HFF-Myc (cell line): ENCODE measurements at regions not wholly inside any gene's neighbourhood (a gene's known extent, or its start where the extent isn't known, plus 50 kb on each side); places are given as distances from the start of the nearest gene placed in this dataset.

ENCODE experiments used
- DNase-seq: peaks from one replicate; pipeline ENCODE4 v3.0.0-alpha.2; 2011; ENCODE audit warnings: low read depth; ENCODE audit errors: extremely low read depth
- H3K4me3 ChIP-seq: replicated peaks from 2 replicates; pipeline ENCODE4 v1.5.1; 2011; ENCODE audit warnings: low read depth, mild to moderate bottlenecking, control low read depth, low read length
- CTCF ChIP-seq: IDR thresholded peaks from 2 replicates; pipeline ENCODE4 v1.5.1; 2012; ENCODE audit warnings: mild to moderate bottlenecking, low read depth, low read length, control low read depth; ENCODE audit errors: missing control alignments

- no peak for DNase-seq
- no peak for TF ChIP-seq CTCF
- no peak overlapping the region for H3K4me3 ChIP-seq
Observed at GRCh38 chr18:11224153-11224552, 74.8 kb upstream of the PIEZO2 start.

DNA sequence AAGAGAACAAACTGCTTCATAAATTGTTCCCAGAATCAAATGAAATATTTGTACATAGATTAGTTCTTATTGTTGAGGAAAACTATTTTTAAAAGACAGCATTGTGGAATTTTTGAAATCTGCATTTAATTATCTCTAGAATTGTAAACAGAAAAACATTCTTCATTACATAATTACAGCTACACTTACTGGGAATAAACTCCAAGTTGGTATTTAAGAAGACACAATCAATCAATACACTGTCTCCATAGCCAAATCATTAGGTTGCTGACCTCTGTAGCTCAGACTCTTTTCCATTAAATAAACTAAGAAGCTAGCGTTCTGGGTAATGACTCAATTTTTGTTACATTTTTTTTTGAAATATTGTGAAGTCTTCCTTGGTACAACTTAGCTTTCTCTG lies 70.2 kb upstream of the PIEZO2 start:
- TF ChIP-seq CTCF = no peak
- DNase-seq = no peak

GRCh38 chr18:11215216-11215615 lies 65.8 kb upstream of the PIEZO2 start:
- no peak for TF ChIP-seq CTCF
- no peak overlapping the region for H3K4me3 ChIP-seq
- DNase-seq = no peak

More for the DNA sequence above, 70.2 kb upstream of the PIEZO2 start:
- no peak overlapping the region for H3K4me3 ChIP-seq

GRCh38 chr18:11204020-11204419 lies 54.7 kb upstream of the PIEZO2 start:
- no peak for DNase-seq
- TF ChIP-seq CTCF = no peak
- no peak overlapping the region for H3K4me3 ChIP-seq

GRCh38 chr18:11199477-11199876 lies 50.1 kb upstream of the PIEZO2 start:
- no peak overlapping the region for H3K4me3 ChIP-seq
- TF ChIP-seq CTCF = no peak
- no peak for DNase-seq
